Stimulated activated naive B cell treated with anti-CD40 and anti-IgM and Interleukin-4, amounts not matched to agents 10 μg/mL and 1 μg/mL and 100 μg/mL, for 72 hours (primary cell): ENCODE measurements at regions not wholly inside any gene's neighbourhood (a gene's known extent, or its start where the extent isn't known, plus 50 kb on each side); places are given as distances from the start of the nearest gene placed in this dataset.
A peak's percentile ranks its signal among the peaks of the same experiment; 100 is the strongest.

Experiments
- ATAC-seq, 2 donors: fragments of 150-1000 bp; cut with Tn5 transposase; replicated peaks; 2 replicates each; pipeline ENCODE4 v1.10.0; 2021; ENCODE audit warnings: moderate library complexity in 1 of 2
- DNase-seq: peaks from one replicate; pipeline ENCODE4 v3.0.0; 2021
- H3K27ac Mint-ChIP-seq: one replicate; pipeline ENCODE4 v1.8.0; 2022; ENCODE audit warnings: mild to moderate bottlenecking, mixed read lengths
- H3K27me3 Mint-ChIP-seq, 2 donors: one replicate each; pipeline ENCODE4 v1.8.0; 2022; ENCODE audit warnings: mixed read lengths in 2 of 2
- H3K36me3 Mint-ChIP-seq, 2 donors: one replicate each; pipeline ENCODE4 v1.8.0; 2022; ENCODE audit warnings: mixed read lengths in 2 of 2, mild to moderate bottlenecking in 1 of 2
- H3K4me1 Mint-ChIP-seq, 2 donors: one replicate each; pipeline ENCODE4 v1.8.0; 2022; ENCODE audit warnings: mixed read lengths in 2 of 2, mild to moderate bottlenecking in 1 of 2
- H3K4me3 Mint-ChIP-seq, 2 donors: one replicate each; pipeline ENCODE4 v1.8.0; 2022; ENCODE audit warnings: mild to moderate bottlenecking in 2 of 2, mixed read lengths in 2 of 2, moderate library complexity in 1 of 2
- H3K9me3 Mint-ChIP-seq, 2 donors: one replicate each; pipeline ENCODE4 v1.8.0; 2022; ENCODE audit warnings: mixed read lengths in 2 of 2, mild to moderate bottlenecking in 1 of 2

GRCh38 chr2:45288532-45289417, 279.5 kb upstream of the SIX2 start:
- Mint-ChIP-seq H3K27me3 (peaks cover 18 to 22% of the 10 kb centered on the region in 2 donors), H3K4me3 (no peak overlapping the region), H3K9me3 (no peaks in the 10 kb centered on the region), H3K4me1 (no peaks in the 10 kb centered on the region), H3K36me3 (no peaks in the 10 kb centered on the region), H3K27ac (no peak overlapping the region)
- ATAC-seq (no peak), DNase-seq (no peak)

- H3K4me3 Mint-ChIP-seq, result no peak overlapping the region
- H3K27ac Mint-ChIP-seq, result no peak overlapping the region
- DNase-seq, result no peak
- no peak for ATAC-seq
- no peaks in the 10 kb centered on the region for H3K9me3 Mint-ChIP-seq
- no peaks in the 10 kb centered on the region for H3K36me3 Mint-ChIP-seq
- H3K27me3 Mint-ChIP-seq, result peaks cover 12 to 22% of the 10 kb centered on the region in 2 donors
- no peaks in the 10 kb centered on the region for H3K4me1 Mint-ChIP-seq
These were observed 277.8 kb upstream of the SIX2 start for GRCh38 chr2:45287045-45287444.

GRCh38 chr2:45285771-45286390, 276.6 kb upstream of the SIX2 start:
- DNase-seq (no peak), ATAC-seq (no peak)
- Mint-ChIP-seq H3K9me3 (no peaks in the 10 kb centered on the region), H3K4me1 (no peaks in the 10 kb centered on the region), H3K36me3 (no peaks in the 10 kb centered on the region), H3K27ac (no peak overlapping the region), H3K4me3 (no peak overlapping the region), H3K27me3 (peaks cover 12 to 28% of the 10 kb centered on the region in 2 donors)

- Mint-ChIP-seq H3K36me3 (no peaks in the 10 kb centered on the region), H3K27ac (no peak overlapping the region), H3K9me3 (no peaks in the 10 kb centered on the region), H3K4me3 (no peak overlapping the region), H3K4me1 (no peaks in the 10 kb centered on the region), H3K27me3 (peaks cover 12 to 33% of the 10 kb centered on the region in 2 donors)
- DNase-seq (no peak), ATAC-seq (no peak)
These were observed 276.1 kb upstream of the SIX2 start for GRCh38 chr2:45285311-45285710.

GRCh38 chr2:45284621-45284995, 275.4 kb upstream of the SIX2 start:
- Mint-ChIP-seq H3K9me3 (no peaks in the 10 kb centered on the region), H3K27me3 (peaks cover 12 to 33% of the 10 kb centered on the region in 2 donors), H3K36me3 (no peaks in the 10 kb centered on the region), H3K27ac (no peak overlapping the region), H3K4me3 (no peak overlapping the region), H3K4me1 (no peaks in the 10 kb centered on the region)
- ATAC-seq (no peak), DNase-seq (no peak)

- Mint-ChIP-seq H3K4me1 (no peaks in the 10 kb centered on the region), H3K4me3 (no peak overlapping the region), H3K9me3 (no peaks in the 10 kb centered on the region), H3K36me3 (no peaks in the 10 kb centered on the region), H3K27me3 (peaks cover 12 to 28% of the 10 kb centered on the region in 2 donors), H3K27ac (no peak overlapping the region)
- no peak for DNase-seq
- ATAC-seq, result no peak
These were observed 274.7 kb upstream of the SIX2 start for GRCh38 chr2:45283764-45284620.

GRCh38 chr2:45282646-45283045, 273.4 kb upstream of the SIX2 start:
- no peak for ATAC-seq
- no peaks in the 10 kb centered on the region for H3K36me3 Mint-ChIP-seq
- H3K9me3 Mint-ChIP-seq, result no peaks in the 10 kb centered on the region
- no peak overlapping the region for H3K27ac Mint-ChIP-seq
- no peaks in the 10 kb centered on the region for H3K4me1 Mint-ChIP-seq
- DNase-seq, result no peak
- H3K27me3 Mint-ChIP-seq, result peaks cover 6 to 26% of the 10 kb centered on the region in 2 donors
- H3K4me3 Mint-ChIP-seq, result no peak overlapping the region

- no peak for ATAC-seq
- no peaks in the 10 kb centered on the region for H3K4me1 Mint-ChIP-seq
- H3K27me3 Mint-ChIP-seq, result peaks cover 0 to 21% of the 10 kb centered on the region in 2 donors
- peak overlapping the region; percentile 37 for H3K27ac Mint-ChIP-seq
- H3K4me3 Mint-ChIP-seq, result no peak overlapping the region
- DNase-seq, result no peak
- H3K9me3 Mint-ChIP-seq, result no peaks in the 10 kb centered on the region
- no peaks in the 10 kb centered on the region for H3K36me3 Mint-ChIP-seq
These were observed 272.1 kb upstream of the SIX2 start for GRCh38 chr2:45281311-45281710.

- DNase-seq, result no peak
- Mint-ChIP-seq H3K4me1 (no peaks in the 10 kb centered on the region), H3K27ac (no peak overlapping the region), H3K36me3 (no peaks in the 10 kb centered on the region), H3K9me3 (no peaks in the 10 kb centered on the region), H3K4me3 (no peak overlapping the region), H3K27me3 (peaks cover 0 to 21% of the 10 kb centered on the region in 2 donors)
- ATAC-seq, result no peak
These were observed 271.5 kb upstream of the SIX2 start for GRCh38 chr2:45280794-45281193.

- Mint-ChIP-seq H3K4me1 (no peaks in the 10 kb centered on the region), H3K4me3 (no peak overlapping the region), H3K27ac (no peak overlapping the region), H3K36me3 (no peaks in the 10 kb centered on the region), H3K27me3 (peaks cover 0 to 21% of the 10 kb centered on the region in 2 donors), H3K9me3 (no peaks in the 10 kb centered on the region)
- ATAC-seq (no peak), DNase-seq (no peak)
These were observed 270.1 kb upstream of the SIX2 start for GRCh38 chr2:45279356-45279755.

GRCh38 chr2:45278365-45279078, 269.3 kb upstream of the SIX2 start:
- no peaks in the 10 kb centered on the region for H3K36me3 Mint-ChIP-seq
- no peaks in the 10 kb centered on the region for H3K9me3 Mint-ChIP-seq
- H3K4me1 Mint-ChIP-seq, result no peaks in the 10 kb centered on the region
- no peak overlapping the region for H3K27ac Mint-ChIP-seq
- ATAC-seq, result no peak
- no peak overlapping the region for H3K4me3 Mint-ChIP-seq
- no peak for DNase-seq
- peaks cover 0 to 21% of the 10 kb centered on the region in 2 donors for H3K27me3 Mint-ChIP-seq

- no peak overlapping the region for H3K27ac Mint-ChIP-seq
- no peak overlapping the region for H3K4me3 Mint-ChIP-seq
- DNase-seq (no peak), ATAC-seq (no peak)
- no peaks in the 10 kb centered on the region for H3K4me1 Mint-ChIP-seq
- H3K27me3 Mint-ChIP-seq, result peaks cover 2 to 21% of the 10 kb centered on the region in 2 donors
- H3K36me3 Mint-ChIP-seq, result no peaks in the 10 kb centered on the region
- no peaks in the 10 kb centered on the region for H3K9me3 Mint-ChIP-seq
These were observed 267.7 kb upstream of the SIX2 start for GRCh38 chr2:45276914-45277313.

- Mint-ChIP-seq H3K27ac (no peak overlapping the region), H3K4me1 (no peaks in the 10 kb centered on the region), H3K9me3 (no peaks in the 10 kb centered on the region), H3K4me3 (no peak overlapping the region), H3K36me3 (no peaks in the 10 kb centered on the region), H3K27me3 (peaks cover 5 to 15% of the 10 kb centered on the region in 2 donors)
- no peak for DNase-seq
- no peak for ATAC-seq
These were observed 266.6 kb upstream of the SIX2 start for GRCh38 chr2:45275806-45276205.

- Mint-ChIP-seq H3K27ac (no peak overlapping the region), H3K27me3 (peaks cover 5 to 15% of the 10 kb centered on the region in 2 donors), H3K4me1 (no peaks in the 10 kb centered on the region), H3K36me3 (no peaks in the 10 kb centered on the region), H3K4me3 (no peak overlapping the region), H3K9me3 (no peaks in the 10 kb centered on the region)
- DNase-seq (no peak), ATAC-seq (no peak)
These were observed 266.1 kb upstream of the SIX2 start for GRCh38 chr2:45275242-45275805.
